Esophagus muscularis mucosa (tissue), 3 donors: ENCODE measurements at regions not wholly inside any gene's neighbourhood (a gene's known extent, or its start where the extent isn't known, plus 50 kb on each side); places are given as distances from the start of the nearest gene placed in this dataset.

Experiments
- POLR2A ChIP-seq: fragments of 450-650 bp; IDR thresholded peaks from one replicate; pipeline ENCODE4 v1.6.1; 2017; ENCODE audit warnings: antibody characterized with exemption, moderate library complexity, mild to moderate bottlenecking, low read depth
- POLR2AphosphoS5 ChIP-seq, 2 donors: sonication (generic); formaldehyde crosslinking; IDR thresholded peaks; one replicate each; pipeline ENCODE4 v1.6.1; 2017; ENCODE audit warnings: antibody characterized with exemption in 2 of 2
- TF ChIP-seq, protein P1 (sequence below), 3 experiments: fragments of 200-600 bp in 2 of 3; fragments of 450-650 bp in 1 of 3; sonication (generic) in 2 of 3; IDR thresholded peaks; one replicate each; pipeline ENCODE4 v1.5.1; 2017 to 2019; ENCODE audit warnings: antibody characterized with exemption in 3 of 3, mild to moderate bottlenecking in 2 of 3, moderate library complexity in 1 of 3

DNA sequence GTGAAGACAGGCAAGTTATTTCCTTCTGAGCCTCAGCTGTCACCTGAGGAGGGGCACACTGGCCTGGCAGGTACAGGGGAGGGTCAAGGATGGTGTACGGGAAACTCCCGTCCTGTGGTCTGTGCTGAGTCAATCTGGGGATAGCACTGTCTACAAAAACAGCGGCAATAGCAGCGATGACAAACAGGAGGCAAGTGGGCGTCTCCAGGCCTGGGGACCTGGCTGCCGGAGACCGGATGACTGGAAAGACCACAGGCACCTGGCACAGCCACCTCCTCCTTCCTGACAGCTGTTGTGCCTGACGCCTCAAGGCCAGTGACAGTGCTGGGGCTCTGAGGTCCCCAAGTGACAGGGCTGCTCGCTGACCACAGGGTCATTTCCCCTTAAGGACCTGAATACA is 202.1 kb upstream of the HS6ST1 start:
- TF ChIP-seq POLR2A (no peak), POLR2AphosphoS5 (IDR thresholded peaks at IDR 0.05) (no peak)
- TF ChIP-seq, protein P1, sequence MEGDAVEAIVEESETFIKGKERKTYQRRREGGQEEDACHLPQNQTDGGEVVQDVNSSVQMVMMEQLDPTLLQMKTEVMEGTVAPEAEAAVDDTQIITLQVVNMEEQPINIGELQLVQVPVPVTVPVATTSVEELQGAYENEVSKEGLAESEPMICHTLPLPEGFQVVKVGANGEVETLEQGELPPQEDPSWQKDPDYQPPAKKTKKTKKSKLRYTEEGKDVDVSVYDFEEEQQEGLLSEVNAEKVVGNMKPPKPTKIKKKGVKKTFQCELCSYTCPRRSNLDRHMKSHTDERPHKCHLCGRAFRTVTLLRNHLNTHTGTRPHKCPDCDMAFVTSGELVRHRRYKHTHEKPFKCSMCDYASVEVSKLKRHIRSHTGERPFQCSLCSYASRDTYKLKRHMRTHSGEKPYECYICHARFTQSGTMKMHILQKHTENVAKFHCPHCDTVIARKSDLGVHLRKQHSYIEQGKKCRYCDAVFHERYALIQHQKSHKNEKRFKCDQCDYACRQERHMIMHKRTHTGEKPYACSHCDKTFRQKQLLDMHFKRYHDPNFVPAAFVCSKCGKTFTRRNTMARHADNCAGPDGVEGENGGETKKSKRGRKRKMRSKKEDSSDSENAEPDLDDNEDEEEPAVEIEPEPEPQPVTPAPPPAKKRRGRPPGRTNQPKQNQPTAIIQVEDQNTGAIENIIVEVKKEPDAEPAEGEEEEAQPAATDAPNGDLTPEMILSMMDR (IDR thresholded peaks at IDR 0.05) = no peak
